Heart right ventricle (tissue), 16 donors: ENCODE measurements at regions not wholly inside any gene's neighbourhood (a gene's known extent, or its start where the extent isn't known, plus 50 kb on each side); places are given as distances from the start of the nearest gene placed in this dataset.
A peak's percentile ranks its signal among the peaks of the same experiment; 100 is the strongest.

Experiments
- ATAC-seq, 8 donors: fragments of 200-7000 bp; cut with Tn5 transposase; one replicate each; pipeline ENCODE4 v1.9.1; 2020; ENCODE audit warnings: mild to moderate bottlenecking in 8 of 8, moderate library complexity in 8 of 8, moderate number of reproducible peaks in 1 of 8
- DNase-seq, 2 donors: peaks; one replicate each; pipeline ENCODE4 v3.0.0-alpha.2; 2020
- H3K27ac ChIP-seq, 10 donors: fragments of 200-600 bp; sonication (generic) in 2 of 10; one replicate each; pipeline versions ENCODE4 v1.5.0 to v1.8.0; 2020 to 2022; ENCODE audit warnings: mild to moderate bottlenecking in 3 of 10
- H3K27me3 ChIP-seq, 7 donors: fragments of 200-600 bp; one replicate each; pipeline ENCODE4 v1.8.0; 2021 to 2022; ENCODE audit warnings: mild to moderate bottlenecking in 2 of 7
- H3K36me3 ChIP-seq, 9 donors: fragments of 200-600 bp; sonication (generic) in 1 of 9; one replicate each; pipeline versions ENCODE4 v1.5.0 to v1.8.0; 2020 to 2022; ENCODE audit warnings: mild to moderate bottlenecking in 2 of 9
- H3K4me1 ChIP-seq, 9 donors: fragments of 200-600 bp; sonication (generic) in 1 of 9; one replicate each; pipeline versions ENCODE4 v1.5.0 to v1.8.0; 2020 to 2022; ENCODE audit warnings: mild to moderate bottlenecking in 4 of 9
- H3K4me3 ChIP-seq, 10 donors: fragments of 200-600 bp; sonication (generic) in 2 of 10; one replicate each; pipeline versions ENCODE4 v1.5.0 to v1.8.0; 2020 to 2022; ENCODE audit warnings: mild to moderate bottlenecking in 7 of 10, moderate library complexity in 2 of 10
- H3K9me3 ChIP-seq, 11 donors: fragments of 200-600 bp in 10 of 11; sonication (generic) in 2 of 11; one replicate each; pipeline versions ENCODE4 v1.5.0 to v1.8.0; 2013 to 2022; ENCODE audit warnings: mild to moderate bottlenecking in 2 of 11, control low read depth in 1 of 11, moderate library complexity in 1 of 11
- WGBS, 2 donors: extraction: QIAGEN DNeasy Blood & Tissue Kit; methylation state at CpG; one replicate each; pipeline ENCODE4 v1.1.7; 2013; ENCODE audit warnings: inconsistent platforms in 1 of 2; 5-methylcytosine and 5-hydroxymethylcytosine counted together
- intact Hi-C, 10 donors: fragments of 100-400 bp; cut with DNase I; formaldehyde crosslinking; loops; one replicate each; pipeline versions ENCODE4 v1.11.1 to v1.14.2; 2022
- TF ChIP-seq, protein P1 (sequence below), 9 donors: fragments of 200-600 bp; sonication (generic) in 2 of 9; IDR thresholded peaks; one replicate each; pipeline versions ENCODE4 v1.5.0 to v1.8.0; 2021 to 2022; ENCODE audit warnings: antibody characterized with exemption in 9 of 9, mild to moderate bottlenecking in 5 of 9, moderate library complexity in 1 of 9
- donor health status: Arrhythmogenic right ventricular cardiomyopathy.
- donor health status: ischemic (EF 13 %, LVEDD 7.1; RV severe dilation, severe dysfunction).
- donor health status: healthy with polysubstance abuse.
- donor health status: DM: no; HTN: yes; CAD: no.
- donor health status: DM: no; HTN: no; CAD: no.
- donor health status: ischemic (EF 25% LVEDD 6.9; RV normal size, moderate dysfunction).
- donor health status: ischemic (EF 25% LVEDD 5.7; RV mildly dilated, moderate dysfunction).
- donor health status: healthy.
- donor health status: DM: yes; HTN: yes; CAD: no.
- donor health status: Ischemic cardiomyopathy.
- donor health status: ischemic (EF 35%, LVEDD 5.7; RV mildly dilated, moderate dysfunction).
- donor health status: nonischemic (EF 11% LVEDD 7.7; RV severe dilation, severe dysfunction).
- donor health status: DM: yes; HTN: yes; CAD: no.
- donor health status: PGD.
- donor health status: ischemic (EF 29% LVEDD 5.4; RV normal size, mild dysfunction).
- donor health status: nonischemic (EF 23%, LVEDD 6.1; RV moderate dilation, normal function).

- intact Hi-C loops = loop anchor here in 2 of 10 donors (5.0 kb wide), 2 partner anchors 36 to 76 kb away; no protein-coding TSS in a partner anchor
- Histone ChIP-seq H3K4me3 (no peak overlapping the region), H3K27ac (peak overlapping the region in 3 of 10 donors; percentile 37 to 40 (median 38)), H3K27me3 (peaks cover 0 to 75% (median 0%) of the 10 kb centered on the region in 7 donors), H3K9me3 (no peaks in the 10 kb centered on the region), H3K4me1 (peaks cover 0 to 31% (median 17%) of the 10 kb centered on the region in 9 donors), H3K36me3 (no peaks in the 10 kb centered on the region)
- WGBS, 2 donors = 27 to 29% methylated on average over 18 of the region's 18 CpGs
- TF ChIP-seq, protein P1, sequence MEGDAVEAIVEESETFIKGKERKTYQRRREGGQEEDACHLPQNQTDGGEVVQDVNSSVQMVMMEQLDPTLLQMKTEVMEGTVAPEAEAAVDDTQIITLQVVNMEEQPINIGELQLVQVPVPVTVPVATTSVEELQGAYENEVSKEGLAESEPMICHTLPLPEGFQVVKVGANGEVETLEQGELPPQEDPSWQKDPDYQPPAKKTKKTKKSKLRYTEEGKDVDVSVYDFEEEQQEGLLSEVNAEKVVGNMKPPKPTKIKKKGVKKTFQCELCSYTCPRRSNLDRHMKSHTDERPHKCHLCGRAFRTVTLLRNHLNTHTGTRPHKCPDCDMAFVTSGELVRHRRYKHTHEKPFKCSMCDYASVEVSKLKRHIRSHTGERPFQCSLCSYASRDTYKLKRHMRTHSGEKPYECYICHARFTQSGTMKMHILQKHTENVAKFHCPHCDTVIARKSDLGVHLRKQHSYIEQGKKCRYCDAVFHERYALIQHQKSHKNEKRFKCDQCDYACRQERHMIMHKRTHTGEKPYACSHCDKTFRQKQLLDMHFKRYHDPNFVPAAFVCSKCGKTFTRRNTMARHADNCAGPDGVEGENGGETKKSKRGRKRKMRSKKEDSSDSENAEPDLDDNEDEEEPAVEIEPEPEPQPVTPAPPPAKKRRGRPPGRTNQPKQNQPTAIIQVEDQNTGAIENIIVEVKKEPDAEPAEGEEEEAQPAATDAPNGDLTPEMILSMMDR (IDR thresholded peaks at IDR 0.05) = no peak
- DNase-seq (peak; percentile 55 to 81), ATAC-seq (peak; percentile 58 to 92 (median 80))
These were observed 58.9 kb upstream of the LAPTM5 start for GRCh38 chr1:30816211-30817076.

- H3K4me1 ChIP-seq = peaks cover 0 to 33% (median 18%) of the 10 kb centered on the region in 9 donors
- DNase-seq (no peak), ATAC-seq (no peak)
- no peaks in the 10 kb centered on the region for H3K9me3 ChIP-seq
- H3K4me3 ChIP-seq = no peak overlapping the region
- H3K27ac ChIP-seq = no peak overlapping the region
- H3K27me3 ChIP-seq = peaks cover 0 to 83% (median 0%) of the 10 kb centered on the region in 7 donors
- TF ChIP-seq, protein P1 (IDR thresholded peaks at IDR 0.05) = no peak
- H3K36me3 ChIP-seq = no peaks in the 10 kb centered on the region
- WGBS, 2 donors = 90 to 95% methylated on average over 8 of the region's 8 CpGs
- intact Hi-C loops = loop anchor here in 2 of 10 donors (5.0 kb wide), 2 partner anchors 37 to 77 kb away; no protein-coding TSS in a partner anchor
These were observed 58.0 kb upstream of the LAPTM5 start for GRCh38 chr1:30815556-30815955.

- Histone ChIP-seq H3K27ac (no peak overlapping the region), H3K27me3 (peaks cover 0 to 78% (median 0%) of the 10 kb centered on the region in 7 donors), H3K4me3 (no peak overlapping the region), H3K9me3 (no peaks in the 10 kb centered on the region), H3K4me1 (peaks cover 3 to 39% (median 30%) of the 10 kb centered on the region in 9 donors), H3K36me3 (no peaks in the 10 kb centered on the region)
- ATAC-seq (no peak), DNase-seq (no peak)
- TF ChIP-seq, protein P1 (IDR thresholded peaks at IDR 0.05) = no peak
- intact Hi-C loops = no loop called here
These were observed 56.7 kb upstream of the LAPTM5 start for GRCh38 chr1:30814292-30814691.

GRCh38 chr1:30812076-30812475 is 54.5 kb upstream of the LAPTM5 start:
- no peak overlapping the region for H3K4me3 ChIP-seq
- H3K27me3 ChIP-seq = peaks cover 0 to 60% (median 0%) of the 10 kb centered on the region in 7 donors
- no peaks in the 10 kb centered on the region for H3K36me3 ChIP-seq
- DNase-seq = no peak
- H3K9me3 ChIP-seq = no peaks in the 10 kb centered on the region
- H3K4me1 ChIP-seq = peaks cover 7 to 53% (median 47%) of the 10 kb centered on the region in 9 donors
- 58 to 74% methylated on average over 3 of the region's 3 CpGs for WGBS, 2 donors
- H3K27ac ChIP-seq = no peak overlapping the region
- TF ChIP-seq, protein P1 (IDR thresholded peaks at IDR 0.05) = no peak
- intact Hi-C loops = no loop called here
- no peak for ATAC-seq
